ENCODE measurements at regions not wholly inside any gene's neighbourhood (a gene's known extent, or its start where the extent isn't known, plus 50 kb on each side); places are given as distances from the start of the nearest gene placed in this dataset.

DNA sequence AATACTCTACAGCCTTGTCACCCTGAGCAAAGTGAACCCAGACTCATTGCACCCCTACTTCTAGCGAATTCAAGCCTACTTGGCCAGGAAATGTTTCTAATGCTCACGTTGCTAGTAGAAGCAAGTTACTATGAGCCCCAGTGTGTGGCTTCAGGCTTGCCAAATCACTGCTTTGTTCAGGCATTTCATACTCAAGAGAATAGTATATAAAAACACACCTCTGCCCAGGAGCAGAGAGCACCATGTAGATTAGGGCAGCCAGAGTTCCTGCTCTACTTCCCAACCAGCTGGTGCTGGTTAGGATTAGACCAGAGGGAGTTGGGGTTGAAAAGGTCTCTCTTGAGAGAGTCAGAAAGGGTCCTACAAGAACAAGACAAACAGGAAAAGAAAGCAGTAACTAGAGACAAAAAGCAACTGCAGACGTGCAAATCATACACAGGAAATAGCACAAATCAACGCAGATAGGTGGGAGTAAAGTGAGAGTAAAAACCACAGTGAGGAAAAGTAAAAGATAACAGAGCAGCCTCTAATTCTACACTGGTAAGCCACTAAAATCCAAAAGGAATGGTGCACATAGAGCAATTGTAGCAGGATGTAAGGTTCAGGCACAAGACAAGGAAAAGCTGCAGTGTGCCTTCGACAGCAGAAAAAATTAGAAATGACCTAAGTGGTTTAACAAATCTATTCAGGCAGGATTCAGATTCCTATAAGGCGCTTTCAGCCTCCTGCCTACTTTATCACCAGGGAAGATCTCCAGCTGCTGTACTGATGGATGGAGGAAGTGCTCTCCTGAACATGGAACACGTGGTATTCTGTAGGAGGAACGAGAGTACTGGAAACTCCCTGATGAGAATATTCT lies 49.6 kb upstream of the KIF2A start:
- TF ChIP-seq SUZ12 (IDR thresholded peaks at IDR 0.05) = no peak
- ChIA-PET CTCF (no interaction called here), POLR2A (no interaction called here)
- DNase-seq (ENCODE audit: extremely low spot score) = no peak
